Activated CD4-positive, alpha-beta T cell treated with anti-CD3 and anti-CD28 coated beads, Interleukin-2, amount 10 ng/mL, durations not matched to agents 24 days and 14 days (primary cell): ENCODE measurements at regions not wholly inside any gene's neighbourhood (a gene's known extent, or its start where the extent isn't known, plus 50 kb on each side); places are given as distances from the start of the nearest gene placed in this dataset.

ENCODE experiments used
- DNase-seq: peaks from one replicate; pipeline ENCODE4 v3.0.0; 2022
- H3K27ac Mint-ChIP-seq: one replicate; pipeline ENCODE4 v1.8.0; 2022; ENCODE audit warnings: mild to moderate bottlenecking, mixed read lengths
- H3K27me3 Mint-ChIP-seq: one replicate; pipeline ENCODE4 v1.8.0; 2022; ENCODE audit warnings: mixed read lengths
- H3K36me3 Mint-ChIP-seq: one replicate; pipeline ENCODE4 v1.8.0; 2022; ENCODE audit warnings: low read depth, mild to moderate bottlenecking, mixed read lengths
- H3K4me1 Mint-ChIP-seq: one replicate; pipeline ENCODE4 v1.8.0; 2021; ENCODE audit warnings: mixed read lengths
- H3K4me3 Mint-ChIP-seq: one replicate; pipeline ENCODE4 v1.8.0; 2022; ENCODE audit warnings: mild to moderate bottlenecking, moderate library complexity, mixed read lengths
- H3K9me3 Mint-ChIP-seq: one replicate; pipeline ENCODE4 v1.8.0; 2021; ENCODE audit warnings: mixed read lengths
- intact Hi-C: fragments of 100-400 bp; cut with micrococcal nuclease; formaldehyde crosslinking; loops from one replicate; pipeline ENCODE4 v1.15.1; 2023

GRCh38 chr13:76379341-76380105 is 506.7 kb downstream of the KCTD12 start:
- no peak overlapping the region for H3K27ac Mint-ChIP-seq
- H3K4me3 Mint-ChIP-seq = no peak overlapping the region
- H3K36me3 Mint-ChIP-seq = no peaks in the 10 kb centered on the region
- H3K27me3 Mint-ChIP-seq = no peaks in the 10 kb centered on the region
- H3K4me1 Mint-ChIP-seq = no peaks in the 10 kb centered on the region
- DNase-seq = no peak
- intact Hi-C loops = no loop called here
- no peaks in the 10 kb centered on the region for H3K9me3 Mint-ChIP-seq

GRCh38 chr13:76378767-76379166 is 507.4 kb downstream of the KCTD12 start:
- H3K27me3 Mint-ChIP-seq = no peaks in the 10 kb centered on the region
- H3K9me3 Mint-ChIP-seq = no peaks in the 10 kb centered on the region
- H3K4me3 Mint-ChIP-seq = no peak overlapping the region
- intact Hi-C loops = no loop called here
- H3K36me3 Mint-ChIP-seq = no peaks in the 10 kb centered on the region
- H3K27ac Mint-ChIP-seq = no peak overlapping the region
- no peak for DNase-seq
- no peaks in the 10 kb centered on the region for H3K4me1 Mint-ChIP-seq

- DNase-seq = no peak
- Mint-ChIP-seq H3K27me3 (peaks cover 1% of the 10 kb centered on the region), H3K4me3 (no peak overlapping the region), H3K27ac (no peak overlapping the region), H3K9me3 (no peaks in the 10 kb centered on the region), H3K36me3 (no peaks in the 10 kb centered on the region), H3K4me1 (no peaks in the 10 kb centered on the region)
- intact Hi-C loops = no loop called here
Observed at GRCh38 chr13:76363682-76364289, 522.4 kb downstream of the KCTD12 start.

GRCh38 chr13:76361868-76362267 is 524.3 kb downstream of the KCTD12 start:
- intact Hi-C loops = no loop called here
- no peaks in the 10 kb centered on the region for H3K4me1 Mint-ChIP-seq
- H3K36me3 Mint-ChIP-seq = no peaks in the 10 kb centered on the region
- H3K27ac Mint-ChIP-seq = no peak overlapping the region
- H3K9me3 Mint-ChIP-seq = no peaks in the 10 kb centered on the region
- H3K27me3 Mint-ChIP-seq = no peaks in the 10 kb centered on the region
- DNase-seq = no peak
- no peak overlapping the region for H3K4me3 Mint-ChIP-seq

GRCh38 chr13:76351541-76352229 is 534.5 kb downstream of the KCTD12 start:
- no peaks in the 10 kb centered on the region for H3K4me1 Mint-ChIP-seq
- intact Hi-C loops = no loop called here
- H3K36me3 Mint-ChIP-seq = no peaks in the 10 kb centered on the region
- H3K27me3 Mint-ChIP-seq = no peaks in the 10 kb centered on the region
- H3K4me3 Mint-ChIP-seq = no peak overlapping the region
- H3K27ac Mint-ChIP-seq = no peak overlapping the region
- H3K9me3 Mint-ChIP-seq = no peaks in the 10 kb centered on the region
- no peak for DNase-seq

- Mint-ChIP-seq H3K27me3 (no peaks in the 10 kb centered on the region), H3K36me3 (no peaks in the 10 kb centered on the region), H3K4me1 (no peaks in the 10 kb centered on the region), H3K9me3 (no peaks in the 10 kb centered on the region), H3K4me3 (no peak overlapping the region), H3K27ac (no peak overlapping the region)
- intact Hi-C loops = no loop called here
- DNase-seq = no peak
Observed at GRCh38 chr13:76350399-76350798, 535.8 kb downstream of the KCTD12 start.

GRCh38 chr13:76349700-76350099 is 536.5 kb downstream of the KCTD12 start:
- no peaks in the 10 kb centered on the region for H3K4me1 Mint-ChIP-seq
- no peak overlapping the region for H3K4me3 Mint-ChIP-seq
- no peak overlapping the region for H3K27ac Mint-ChIP-seq
- H3K9me3 Mint-ChIP-seq = no peaks in the 10 kb centered on the region
- no peaks in the 10 kb centered on the region for H3K27me3 Mint-ChIP-seq
- H3K36me3 Mint-ChIP-seq = no peaks in the 10 kb centered on the region
- DNase-seq = no peak
- intact Hi-C loops = no loop called here

GRCh38 chr13:76339649-76340048 is 546.6 kb downstream of the KCTD12 start:
- intact Hi-C loops = no loop called here
- no peak for DNase-seq
- no peaks in the 10 kb centered on the region for H3K36me3 Mint-ChIP-seq

GRCh38 chr13:76338003-76338402 is 548.2 kb downstream of the KCTD12 start:
- H3K9me3 Mint-ChIP-seq = no peaks in the 10 kb centered on the region

More at GRCh38 chr13:76339649-76340048, 546.6 kb downstream of the KCTD12 start:
- Mint-ChIP-seq H3K9me3 (no peaks in the 10 kb centered on the region), H3K27ac (no peak overlapping the region), H3K27me3 (no peaks in the 10 kb centered on the region), H3K4me3 (no peak overlapping the region), H3K4me1 (no peaks in the 10 kb centered on the region)

GRCh38 chr13:76336889-76337844 is 549.0 kb downstream of the KCTD12 start:
- no peak for DNase-seq
- Mint-ChIP-seq H3K4me3 (no peak overlapping the region), H3K36me3 (no peaks in the 10 kb centered on the region), H3K4me1 (no peaks in the 10 kb centered on the region), H3K27me3 (no peaks in the 10 kb centered on the region), H3K9me3 (no peaks in the 10 kb centered on the region), H3K27ac (no peak overlapping the region)
- intact Hi-C loops = no loop called here

More at GRCh38 chr13:76338003-76338402, 548.2 kb downstream of the KCTD12 start:
- intact Hi-C loops = no loop called here
- Mint-ChIP-seq H3K4me1 (no peaks in the 10 kb centered on the region), H3K27ac (no peak overlapping the region), H3K36me3 (no peaks in the 10 kb centered on the region), H3K4me3 (no peak overlapping the region), H3K27me3 (no peaks in the 10 kb centered on the region)
- DNase-seq = no peak

- intact Hi-C loops = no loop called here
- Mint-ChIP-seq H3K36me3 (no peaks in the 10 kb centered on the region), H3K4me3 (no peak overlapping the region), H3K27ac (no peak overlapping the region), H3K9me3 (no peaks in the 10 kb centered on the region), H3K4me1 (no peaks in the 10 kb centered on the region), H3K27me3 (no peaks in the 10 kb centered on the region)
- DNase-seq = no peak
Observed at GRCh38 chr13:76335463-76335862, 550.7 kb downstream of the KCTD12 start.

- DNase-seq = no peak
- H3K27me3 Mint-ChIP-seq = no peaks in the 10 kb centered on the region
- H3K36me3 Mint-ChIP-seq = no peaks in the 10 kb centered on the region
- intact Hi-C loops = no loop called here
- no peaks in the 10 kb centered on the region for H3K9me3 Mint-ChIP-seq
- no peak overlapping the region for H3K27ac Mint-ChIP-seq
- no peaks in the 10 kb centered on the region for H3K4me1 Mint-ChIP-seq
- no peak overlapping the region for H3K4me3 Mint-ChIP-seq
Observed at GRCh38 chr13:76331943-76332712, 554.1 kb downstream of the KCTD12 start.

- H3K36me3 Mint-ChIP-seq = no peaks in the 10 kb centered on the region
- H3K4me3 Mint-ChIP-seq = no peak overlapping the region
- no peaks in the 10 kb centered on the region for H3K27me3 Mint-ChIP-seq
- intact Hi-C loops = no loop called here
- no peak overlapping the region for H3K27ac Mint-ChIP-seq
- no peaks in the 10 kb centered on the region for H3K4me1 Mint-ChIP-seq
- no peaks in the 10 kb centered on the region for H3K9me3 Mint-ChIP-seq
- DNase-seq = no peak
Observed at GRCh38 chr13:76330761-76331160, 555.4 kb downstream of the KCTD12 start.
